ENCODE measurements at regions not wholly inside any gene's neighbourhood (a gene's known extent, or its start where the extent isn't known, plus 50 kb on each side); places are given as distances from the start of the nearest gene placed in this dataset.
"Not testable (repeated sequence)": the region's sequence is repeated elsewhere in the genome, so short reads cannot be mapped to it uniquely, and the experiment has no call there.

- DNase-seq = no peak
Observed at GRCh38 chr15:98528046-98528725, 120.2 kb upstream of the IGF1R start.

- no peak for DNase-seq
Observed at GRCh38 chr15:98529205-98530145, 118.9 kb upstream of the IGF1R start.

GRCh38 chr15:98530570-98530969 lies 117.8 kb upstream of the IGF1R start:
- no peak for DNase-seq

GRCh38 chr15:98532063-98532462 lies 116.3 kb upstream of the IGF1R start:
- DNase-seq = no peak

GRCh38 chr15:98536976-98537375 lies 111.4 kb upstream of the IGF1R start:
- DNase-seq = no peak

- no peak for DNase-seq
Observed at GRCh38 chr15:98537516-98538060, 110.8 kb upstream of the IGF1R start.

GRCh38 chr15:98541519-98541918 lies 106.8 kb upstream of the IGF1R start:
- DNase-seq = no peak

GRCh38 chr15:98543237-98543636 lies 105.1 kb upstream of the IGF1R start:
- DNase-seq = no peak

- no peak for DNase-seq
Observed at GRCh38 chr15:98546329-98546728, 102.0 kb upstream of the IGF1R start.

- no peak for DNase-seq
Observed at GRCh38 chr15:98547275-98547674, 101.1 kb upstream of the IGF1R start.

- no peak for DNase-seq
Observed at GRCh38 chr15:98547741-98548138, 100.6 kb upstream of the IGF1R start.

- no peak for DNase-seq
Observed at GRCh38 chr15:98548139-98548971, 100.0 kb upstream of the IGF1R start.

- no peak for DNase-seq
Observed at GRCh38 chr15:98549003-98549402, 99.3 kb upstream of the IGF1R start.

GRCh38 chr15:98549741-98550140 lies 98.6 kb upstream of the IGF1R start:
- no peak for DNase-seq

GRCh38 chr15:98550363-98550762 lies 98.0 kb upstream of the IGF1R start:
- not testable (repeated sequence) for DNase-seq

GRCh38 chr15:98551936-98552562 lies 96.3 kb upstream of the IGF1R start:
- no peak for DNase-seq

- no peak for DNase-seq
Observed at GRCh38 chr15:98554272-98555172, 93.8 kb upstream of the IGF1R start.

- DNase-seq = no peak
Observed at GRCh38 chr15:98555173-98555515, 93.2 kb upstream of the IGF1R start.

- DNase-seq = no peak
Observed at GRCh38 chr15:98556321-98556720, 92.0 kb upstream of the IGF1R start.

GRCh38 chr15:98560338-98560737 lies 88.0 kb upstream of the IGF1R start:
- no peak for DNase-seq

- DNase-seq = no peak
Observed at GRCh38 chr15:98561169-98561941, 87.0 kb upstream of the IGF1R start.
